K562 (cell line): ENCODE measurements at regions not wholly inside any gene's neighbourhood (a gene's known extent, or its start where the extent isn't known, plus 50 kb on each side); places are given as distances from the start of the nearest gene placed in this dataset.

Experiments used
- NFIC ChIP-seq: fragments of 450-650 bp; IDR thresholded peaks from 2 replicates; pipeline ENCODE4 v1.6.1; 2017; ENCODE audit warnings: mild to moderate bottlenecking, inconsistent platforms
- SIN3A ChIP-seq, 2 experiments: fragments of 150-350 bp in 1 of 2; IDR thresholded peaks; 2 replicates each; pipeline ENCODE4 v1.6.1; 2011 to 2016; ENCODE audit warnings: borderline replicate concordance in 2 of 2, low read depth in 2 of 2, low read length in 2 of 2, mild to moderate bottlenecking in 2 of 2, moderate library complexity in 2 of 2; ENCODE audit not compliant: control insufficient read depth in 1 of 2
- TF ChIP-seq, protein P1 (sequence below), 2 experiments: fragments of 450-650 bp; IDR thresholded peaks; 2 replicates each; pipeline ENCODE4 v1.6.1; 2016; ENCODE audit warnings: mild to moderate bottlenecking in 2 of 2, borderline replicate concordance in 1 of 2, low read depth in 1 of 2, moderate library complexity in 1 of 2
- TF ChIP-seq, protein P2 (sequence below): sonication (generic); formaldehyde crosslinking; IDR thresholded peaks from 2 replicates; pipeline ENCODE4 v1.5.0; 2020; ENCODE audit warnings: missing genetic modification reagents

DNA sequence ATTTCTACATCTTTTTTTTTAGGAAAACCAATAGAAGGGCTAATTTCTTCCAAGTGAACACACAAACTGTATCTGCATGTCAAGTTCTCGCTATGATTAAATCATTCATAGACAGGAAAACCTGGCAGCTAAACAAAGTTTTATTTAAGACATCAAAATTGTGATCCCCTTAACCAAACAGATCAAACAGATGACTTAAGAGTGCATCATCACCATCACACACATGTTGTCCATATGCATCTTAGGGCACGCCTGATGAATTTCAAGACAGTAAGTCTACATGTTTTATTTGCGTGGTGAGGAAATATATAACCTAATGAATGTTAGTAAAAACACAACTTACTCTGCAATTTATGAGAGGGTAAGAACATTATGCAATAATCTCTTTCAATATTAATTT is 317.0 kb upstream of the ANXA10 start (continued):
- TF ChIP-seq, protein P1, sequence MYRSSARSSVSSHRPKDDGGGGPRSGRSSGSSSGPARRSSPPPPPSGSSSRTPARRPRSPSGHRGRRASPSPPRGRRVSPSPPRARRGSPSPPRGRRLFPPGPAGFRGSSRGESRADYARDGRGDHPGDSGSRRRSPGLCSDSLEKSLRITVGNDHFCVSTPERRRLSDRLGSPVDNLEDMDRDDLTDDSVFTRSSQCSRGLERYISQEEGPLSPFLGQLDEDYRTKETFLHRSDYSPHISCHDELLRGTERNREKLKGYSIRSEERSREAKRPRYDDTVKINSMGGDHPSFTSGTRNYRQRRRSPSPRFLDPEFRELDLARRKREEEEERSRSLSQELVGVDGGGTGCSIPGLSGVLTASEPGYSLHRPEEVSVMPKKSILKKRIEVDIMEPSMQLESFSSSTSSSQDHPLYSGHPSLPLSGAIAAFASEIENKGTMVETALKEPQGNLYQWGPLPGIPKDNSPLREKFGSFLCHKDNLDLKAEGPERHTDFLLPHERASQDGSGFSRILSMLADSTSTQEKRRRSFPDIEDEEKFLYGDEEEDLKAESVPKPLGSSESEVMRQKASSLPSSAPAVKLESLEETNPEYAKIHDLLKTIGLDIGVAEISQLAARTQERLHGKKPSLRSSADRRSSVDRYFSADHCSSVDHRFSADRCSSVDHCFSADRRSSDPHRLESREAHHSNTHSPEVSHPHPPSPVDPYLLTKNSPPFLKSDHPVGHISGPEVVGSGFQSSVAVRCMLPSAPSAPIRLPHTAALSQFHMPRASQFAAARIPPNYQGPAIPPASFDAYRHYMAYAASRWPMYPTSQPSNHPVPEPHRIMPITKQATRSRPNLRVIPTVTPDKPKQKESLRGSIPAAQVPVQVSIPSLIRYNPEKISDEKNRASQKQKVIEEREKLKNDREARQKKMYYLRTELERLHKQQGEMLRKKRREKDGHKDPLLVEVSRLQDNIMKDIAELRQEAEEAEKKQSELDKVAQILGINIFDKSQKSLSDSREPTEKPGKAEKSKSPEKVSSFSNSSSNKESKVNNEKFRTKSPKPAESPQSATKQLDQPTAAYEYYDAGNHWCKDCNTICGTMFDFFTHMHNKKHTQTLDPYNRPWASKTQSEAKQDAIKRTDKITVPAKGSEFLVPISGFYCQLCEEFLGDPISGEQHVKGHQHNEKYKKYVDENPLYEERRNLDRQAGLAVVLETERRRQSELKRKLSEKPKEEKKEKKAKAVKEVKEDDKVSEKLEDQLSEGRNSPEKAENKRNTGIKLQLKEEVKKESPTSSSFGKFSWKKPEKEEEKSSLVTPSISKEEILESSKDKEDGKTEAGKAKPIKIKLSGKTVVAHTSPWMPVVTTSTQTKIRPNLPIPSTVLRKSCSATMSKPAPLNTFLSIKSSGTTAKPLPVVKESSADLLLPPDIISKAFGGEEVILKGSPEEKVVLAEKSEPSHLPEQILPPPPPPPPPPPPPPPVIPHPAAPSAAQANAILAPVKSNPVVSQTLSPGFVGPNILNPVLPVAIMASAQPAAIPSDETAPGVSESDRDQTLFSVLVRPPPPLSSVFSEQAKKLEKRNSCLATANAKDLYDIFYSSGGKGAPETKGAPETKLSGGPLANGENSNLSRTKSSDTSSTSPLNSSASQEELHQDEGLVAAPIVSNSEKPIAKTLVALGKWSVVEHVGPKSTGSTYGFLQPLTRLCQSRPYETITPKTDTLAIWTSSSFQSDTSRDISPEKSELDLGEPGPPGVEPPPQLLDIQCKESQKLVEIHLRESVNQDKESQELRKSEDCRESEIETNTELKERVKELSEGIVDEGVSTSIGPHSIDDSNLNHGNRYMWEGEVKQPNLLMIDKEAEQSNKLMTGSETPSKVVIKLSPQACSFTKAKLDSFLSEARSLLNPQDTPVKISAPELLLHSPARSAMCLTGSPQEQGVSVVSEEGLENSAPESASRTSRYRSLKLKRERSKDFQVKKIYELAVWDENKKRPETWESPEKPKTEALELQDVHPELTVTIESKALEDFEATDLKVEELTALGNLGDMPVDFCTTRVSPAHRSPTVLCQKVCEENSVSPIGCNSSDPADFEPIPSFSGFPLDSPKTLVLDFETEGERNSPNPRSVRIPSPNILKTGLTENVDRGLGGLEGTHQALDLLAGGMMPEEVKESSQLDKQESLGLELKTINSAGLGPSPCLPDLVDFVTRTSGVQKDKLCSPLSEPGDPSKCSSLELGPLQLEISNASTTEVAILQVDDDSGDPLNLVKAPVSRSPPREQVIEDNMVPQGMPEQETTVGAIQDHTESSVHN (IDR thresholded peaks at IDR 0.05; ENCODE audit: borderline replicate concordance in 1 of 2, low read depth in 1 of 2): no peak
- TF ChIP-seq SIN3A (IDR thresholded peaks at IDR 0.05; ENCODE audit: borderline replicate concordance in 2 of 2, control insufficient read depth in 1 of 2, low read depth in 2 of 2, low read length in 2 of 2) (no peak), NFIC (no peak)
- TF ChIP-seq, protein P2, sequence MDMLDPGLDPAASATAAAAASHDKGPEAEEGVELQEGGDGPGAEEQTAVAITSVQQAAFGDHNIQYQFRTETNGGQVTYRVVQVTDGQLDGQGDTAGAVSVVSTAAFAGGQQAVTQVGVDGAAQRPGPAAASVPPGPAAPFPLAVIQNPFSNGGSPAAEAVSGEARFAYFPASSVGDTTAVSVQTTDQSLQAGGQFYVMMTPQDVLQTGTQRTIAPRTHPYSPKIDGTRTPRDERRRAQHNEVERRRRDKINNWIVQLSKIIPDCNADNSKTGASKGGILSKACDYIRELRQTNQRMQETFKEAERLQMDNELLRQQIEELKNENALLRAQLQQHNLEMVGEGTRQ (CRISPR knock-in tag): no peak
- TF ChIP-seq, all 486 proteins: peak for 0
